Fibroblast of skin of right quadriceps (primary cell): ENCODE measurements at regions not wholly inside any gene's neighbourhood (a gene's known extent, or its start where the extent isn't known, plus 50 kb on each side); places are given as distances from the start of the nearest gene placed in this dataset.
A peak's percentile ranks its signal among the peaks of the same experiment; 100 is the strongest.

Experiments
- DNase-seq: peaks from one replicate; pipeline ENCODE4 v3.0.0-alpha.2; 2013

GRCh38 chr2:17303054-17303453 is 215.2 kb downstream of the RAD51AP2 start:
- DNase-seq: peak; percentile 76

- no peak for DNase-seq
Measured at GRCh38 chr2:17302281-17302680, 216.0 kb downstream of the RAD51AP2 start.

- no peak for DNase-seq
Measured at GRCh38 chr2:17301437-17301836, 216.8 kb downstream of the RAD51AP2 start.

- DNase-seq: peak; percentile 76
Measured at GRCh38 chr2:17299891-17300540, 218.2 kb downstream of the RAD51AP2 start.

GRCh38 chr2:17298453-17298852 is 219.8 kb downstream of the RAD51AP2 start:
- peak; percentile 22 for DNase-seq

- DNase-seq: no peak
Measured at GRCh38 chr2:17296686-17297085, 221.6 kb downstream of the RAD51AP2 start.

GRCh38 chr2:17289669-17290068 is 228.6 kb downstream of the RAD51AP2 start:
- DNase-seq: no peak

GRCh38 chr2:17287183-17287582 is 231.1 kb downstream of the RAD51AP2 start:
- DNase-seq: no peak

GRCh38 chr2:17282826-17283225 is 235.4 kb downstream of the RAD51AP2 start:
- no peak for DNase-seq

- no peak for DNase-seq
Measured at GRCh38 chr2:17282245-17282644, 236.0 kb downstream of the RAD51AP2 start.

GRCh38 chr2:17276220-17276619 is 242.0 kb downstream of the RAD51AP2 start:
- DNase-seq: no peak

GRCh38 chr2:17272652-17273525 is 245.4 kb downstream of the RAD51AP2 start:
- DNase-seq: no peak

GRCh38 chr2:17272170-17272569 is 246.1 kb downstream of the RAD51AP2 start:
- DNase-seq: no peak

- DNase-seq: peak; percentile 41
Measured at GRCh38 chr2:17271416-17271815, 246.8 kb downstream of the RAD51AP2 start.

GRCh38 chr2:17270894-17271293 is 247.3 kb downstream of the RAD51AP2 start:
- no peak for DNase-seq

- no peak for DNase-seq
Measured at GRCh38 chr2:17263570-17263968, 254.7 kb downstream of the RAD51AP2 start.

- no peak for DNase-seq
Measured at GRCh38 chr2:17262854-17263569, 255.2 kb downstream of the RAD51AP2 start.

GRCh38 chr2:17259613-17260012 is 258.6 kb downstream of the RAD51AP2 start:
- no peak for DNase-seq

GRCh38 chr2:17258861-17259260 is 259.4 kb downstream of the RAD51AP2 start:
- DNase-seq: no peak

GRCh38 chr2:17257189-17257909 is 260.9 kb downstream of the RAD51AP2 start:
- peak; percentile 37 for DNase-seq

GRCh38 chr2:17255071-17255470 is 263.2 kb downstream of the RAD51AP2 start:
- DNase-seq: no peak

- no peak for DNase-seq
Measured at GRCh38 chr2:17254421-17254820, 263.8 kb downstream of the RAD51AP2 start.

- no peak for DNase-seq
Measured at GRCh38 chr2:17252258-17252657, 266.0 kb downstream of the RAD51AP2 start.
